MV-4-11 (cell line): ENCODE measurements at regions not wholly inside any gene's neighbourhood (a gene's known extent, or its start where the extent isn't known, plus 50 kb on each side); places are given as distances from the start of the nearest gene placed in this dataset.
"Not testable (repeated sequence)": the region's sequence is repeated elsewhere in the genome, so short reads cannot be mapped to it uniquely, and the experiment has no call there.

Experiments
- DNase-seq: peaks from one replicate; lab custom pipeline; 2025; lab: John Stamatoyannopoulos, UW

GRCh38 chr2:238599549-238600505 lies 173.1 kb downstream of the ASB1 start:
- no peak for DNase-seq

GRCh38 chr2:238600506-238601432 lies 174.0 kb downstream of the ASB1 start:
- no peak for DNase-seq

- DNase-seq: no peak
These were observed 174.9 kb downstream of the ASB1 start for GRCh38 chr2:238601433-238602222.

GRCh38 chr2:238602223-238602960 lies 175.7 kb downstream of the ASB1 start:
- DNase-seq: no peak

- no peak for DNase-seq
These were observed 176.9 kb downstream of the ASB1 start for GRCh38 chr2:238603596-238603995.

- DNase-seq: no peak
These were observed 179.6 kb downstream of the ASB1 start for GRCh38 chr2:238606311-238606710.

- DNase-seq: no peak
These were observed 186.9 kb downstream of the ASB1 start for GRCh38 chr2:238613610-238614009.

GRCh38 chr2:238614376-238614775 lies 187.6 kb downstream of the ASB1 start:
- no peak for DNase-seq

GRCh38 chr2:238615187-238615586 lies 188.5 kb downstream of the ASB1 start:
- DNase-seq: no peak

- DNase-seq: no peak
These were observed 190.0 kb downstream of the ASB1 start for GRCh38 chr2:238616681-238617080.

- DNase-seq: not testable (repeated sequence)
These were observed 192.0 kb downstream of the ASB1 start for GRCh38 chr2:238618494-238619283.

- no peak for DNase-seq
These were observed 201.2 kb downstream of the ASB1 start for GRCh38 chr2:238627899-238628298.

GRCh38 chr2:238629064-238629463 lies 202.3 kb downstream of the ASB1 start:
- no peak for DNase-seq

GRCh38 chr2:238631491-238632180 lies 204.9 kb downstream of the ASB1 start:
- no peak for DNase-seq

GRCh38 chr2:238632181-238633060 lies 205.7 kb downstream of the ASB1 start:
- DNase-seq: no peak

GRCh38 chr2:238633426-238634328 lies 206.9 kb downstream of the ASB1 start:
- no peak for DNase-seq

- DNase-seq: no peak
These were observed 208.1 kb downstream of the ASB1 start for GRCh38 chr2:238634701-238635357.
